ENCODE measurements at regions not wholly inside any gene's neighbourhood (a gene's known extent, or its start where the extent isn't known, plus 50 kb on each side); places are given as distances from the start of the nearest gene placed in this dataset.

- H3K4me3 Mint-ChIP-seq = no peak overlapping the region
- Histone ChIP-seq H3K4me2 (no peak overlapping the region), H3K27me3 (ENCODE audit: insufficient read depth) (no peaks in the 10 kb centered on the region), H3K27ac (ENCODE audit: low read depth) (no peak overlapping the region), H3K79me2 (replicated peaks; ENCODE audit: insufficient read depth) (no peaks in the 10 kb centered on the region), H3K4me3 (no peak overlapping the region), H4K20me1 (replicated peaks; ENCODE audit: insufficient read depth) (no peaks in the 10 kb centered on the region), H2AFZ (no peak overlapping the region), H3F3A (replicated peaks; ENCODE audit: low read depth) (no peaks in the 10 kb centered on the region), H3K36me3 (ENCODE audit: insufficient read depth) (no peaks in the 10 kb centered on the region), H3K4me1 (ENCODE audit: insufficient read depth) (no peaks in the 10 kb centered on the region), H3K9me2 (ENCODE audit: insufficient read depth) (no peaks in the 10 kb centered on the region)
- TF ChIP-seq ZNF331 (CRISPR knock-in tag; IDR thresholded peaks at IDR 0.05; ENCODE audit: low read depth) = no peak
- no peak for TF ChIP-seq ZNF114 (CRISPR knock-in tag; IDR thresholded peaks at IDR 0.05)
- TF ChIP-seq POLR2AphosphoS5 (IDR thresholded peaks at IDR 0.05; ENCODE audit: low read depth) = no peak
- TF ChIP-seq EZH2 (IDR thresholded peaks at IDR 0.05; ENCODE audit: low read depth, unreplicated experiment) = no peak
- TF ChIP-seq JUNB (IDR thresholded peaks at IDR 0.05; ENCODE audit: unreplicated experiment) = no peak
- TF ChIP-seq, protein P1, sequence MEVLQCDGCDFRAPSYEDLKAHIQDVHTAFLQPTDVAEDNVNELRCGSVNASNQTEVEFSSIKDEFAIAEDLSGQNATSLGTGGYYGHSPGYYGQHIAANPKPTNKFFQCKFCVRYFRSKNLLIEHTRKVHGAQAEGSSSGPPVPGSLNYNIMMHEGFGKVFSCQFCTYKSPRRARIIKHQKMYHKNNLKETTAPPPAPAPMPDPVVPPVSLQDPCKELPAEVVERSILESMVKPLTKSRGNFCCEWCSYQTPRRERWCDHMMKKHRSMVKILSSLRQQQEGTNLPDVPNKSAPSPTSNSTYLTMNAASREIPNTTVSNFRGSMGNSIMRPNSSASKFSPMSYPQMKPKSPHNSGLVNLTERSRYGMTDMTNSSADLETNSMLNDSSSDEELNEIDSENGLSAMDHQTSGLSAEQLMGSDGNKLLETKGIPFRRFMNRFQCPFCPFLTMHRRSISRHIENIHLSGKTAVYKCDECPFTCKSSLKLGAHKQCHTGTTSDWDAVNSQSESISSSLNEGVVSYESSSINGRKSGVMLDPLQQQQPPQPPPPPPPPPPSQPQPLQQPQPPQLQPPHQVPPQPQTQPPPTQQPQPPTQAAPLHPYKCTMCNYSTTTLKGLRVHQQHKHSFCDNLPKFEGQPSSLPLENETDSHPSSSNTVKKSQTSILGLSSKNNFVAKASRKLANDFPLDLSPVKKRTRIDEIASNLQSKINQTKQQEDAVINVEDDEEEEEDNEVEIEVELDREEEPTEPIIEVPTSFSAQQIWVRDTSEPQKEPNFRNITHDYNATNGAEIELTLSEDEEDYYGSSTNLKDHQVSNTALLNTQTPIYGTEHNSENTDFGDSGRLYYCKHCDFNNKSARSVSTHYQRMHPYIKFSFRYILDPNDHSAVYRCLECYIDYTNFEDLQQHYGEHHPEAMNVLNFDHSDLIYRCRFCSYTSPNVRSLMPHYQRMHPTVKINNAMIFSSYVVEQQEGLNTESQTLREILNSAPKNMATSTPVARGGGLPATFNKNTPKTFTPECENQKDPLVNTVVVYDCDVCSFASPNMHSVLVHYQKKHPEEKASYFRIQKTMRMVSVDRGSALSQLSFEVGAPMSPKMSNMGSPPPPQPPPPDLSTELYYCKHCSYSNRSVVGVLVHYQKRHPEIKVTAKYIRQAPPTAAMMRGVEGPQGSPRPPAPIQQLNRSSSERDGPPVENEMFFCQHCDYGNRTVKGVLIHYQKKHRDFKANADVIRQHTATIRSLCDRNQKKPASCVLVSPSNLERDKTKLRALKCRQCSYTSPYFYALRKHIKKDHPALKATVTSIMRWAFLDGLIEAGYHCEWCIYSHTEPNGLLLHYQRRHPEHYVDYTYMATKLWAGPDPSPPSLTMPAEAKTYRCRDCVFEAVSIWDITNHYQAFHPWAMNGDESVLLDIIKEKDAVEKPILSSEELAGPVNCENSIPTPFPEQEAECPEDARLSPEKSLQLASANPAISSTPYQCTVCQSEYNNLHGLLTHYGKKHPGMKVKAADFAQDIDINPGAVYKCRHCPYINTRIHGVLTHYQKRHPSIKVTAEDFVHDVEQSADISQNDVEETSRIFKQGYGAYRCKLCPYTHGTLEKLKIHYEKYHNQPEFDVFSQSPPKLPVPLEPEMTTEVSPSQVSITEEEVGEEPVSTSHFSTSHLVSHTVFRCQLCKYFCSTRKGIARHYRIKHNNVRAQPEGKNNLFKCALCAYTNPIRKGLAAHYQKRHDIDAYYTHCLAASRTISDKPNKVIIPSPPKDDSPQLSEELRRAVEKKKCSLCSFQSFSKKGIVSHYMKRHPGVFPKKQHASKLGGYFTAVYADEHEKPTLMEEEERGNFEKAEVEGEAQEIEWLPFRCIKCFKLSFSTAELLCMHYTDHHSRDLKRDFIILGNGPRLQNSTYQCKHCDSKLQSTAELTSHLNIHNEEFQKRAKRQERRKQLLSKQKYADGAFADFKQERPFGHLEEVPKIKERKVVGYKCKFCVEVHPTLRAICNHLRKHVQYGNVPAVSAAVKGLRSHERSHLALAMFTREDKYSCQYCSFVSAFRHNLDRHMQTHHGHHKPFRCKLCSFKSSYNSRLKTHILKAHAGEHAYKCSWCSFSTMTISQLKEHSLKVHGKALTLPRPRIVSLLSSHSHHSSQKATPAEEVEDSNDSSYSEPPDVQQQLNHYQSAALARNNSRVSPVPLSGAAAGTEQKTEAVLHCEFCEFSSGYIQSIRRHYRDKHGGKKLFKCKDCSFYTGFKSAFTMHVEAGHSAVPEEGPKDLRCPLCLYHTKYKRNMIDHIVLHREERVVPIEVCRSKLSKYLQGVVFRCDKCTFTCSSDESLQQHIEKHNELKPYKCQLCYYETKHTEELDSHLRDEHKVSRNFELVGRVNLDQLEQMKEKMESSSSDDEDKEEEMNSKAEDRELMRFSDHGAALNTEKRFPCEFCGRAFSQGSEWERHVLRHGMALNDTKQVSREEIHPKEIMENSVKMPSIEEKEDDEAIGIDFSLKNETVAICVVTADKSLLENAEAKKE (CRISPR knock-in tag; IDR thresholded peaks at IDR 0.05) = no peak
- TF ChIP-seq CTCF (conservative IDR thresholded peaks at IDR 0.05; ENCODE audit: low read depth in 2 of 2) = no peak
- H3K4me1 Mint-ChIP-seq = no peaks in the 10 kb centered on the region
- H3K27me3 Mint-ChIP-seq (ENCODE audit: insufficient read depth, low read depth, poor library complexity) = no peaks in the 10 kb centered on the region
- ATAC-seq (no peak), DNase-seq (ENCODE audit: low spot score) (no peak)
- H3K9me3 Mint-ChIP-seq = no peaks in the 10 kb centered on the region
- no peak overlapping the region for H3K27ac Mint-ChIP-seq
- no peaks in the 10 kb centered on the region for H3K36me3 Mint-ChIP-seq (ENCODE audit: low read depth)
Observed at GRCh38 chr9:117612317-117612716, 91.9 kb upstream of the TLR4 start.
